ENCODE measurements at regions not wholly inside any gene's neighbourhood (a gene's known extent, or its start where the extent isn't known, plus 50 kb on each side); places are given as distances from the start of the nearest gene placed in this dataset.

DNA sequence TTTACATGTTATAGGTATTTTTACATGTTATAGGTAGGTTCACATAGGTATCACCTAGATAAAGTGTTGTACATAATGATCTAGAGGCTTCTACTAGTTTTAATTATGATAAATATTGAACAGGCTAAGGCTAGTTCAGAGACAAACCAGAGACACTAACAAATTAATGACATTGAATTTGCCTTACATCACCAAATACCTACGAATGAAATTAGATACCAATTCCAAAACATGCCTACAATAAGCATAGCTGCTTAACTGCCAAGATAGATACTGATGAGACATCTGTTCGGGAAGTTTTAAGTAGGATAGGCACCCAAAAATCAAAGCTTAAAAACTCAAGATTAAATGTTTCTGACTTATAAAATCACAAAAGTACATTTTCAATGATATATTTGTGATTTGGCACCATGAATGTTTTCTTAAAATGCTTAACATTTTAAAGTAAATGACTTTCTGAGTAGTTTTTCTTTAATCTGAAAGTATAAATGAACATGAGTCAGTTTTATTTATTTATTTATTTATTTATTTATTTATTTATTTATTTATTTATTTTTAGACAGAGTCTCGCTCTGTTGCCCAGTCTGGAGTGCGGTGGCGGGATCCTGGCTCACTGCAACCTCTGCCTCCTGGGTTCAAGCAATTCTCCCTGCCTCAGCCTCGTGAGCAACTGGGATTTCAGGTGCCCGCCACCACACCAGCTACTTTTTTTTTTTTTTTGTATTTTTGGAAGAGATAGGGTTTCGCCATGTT, 703.1 kb upstream of the ARRDC3 start:
- TF ChIP-seq CTCF (IDR thresholded peaks at IDR 0.05 in 8 of 11, conservative IDR thresholded peaks at IDR 0.05 in 3 of 11) (no peak), POLR2A (IDR thresholded peaks at IDR 0.05) (no peak)

Data from spleen (tissue), 7 donors.